Endothelial cell of umbilical vein (primary cell): ENCODE measurements at regions not wholly inside any gene's neighbourhood (a gene's known extent, or its start where the extent isn't known, plus 50 kb on each side); places are given as distances from the start of the nearest gene placed in this dataset.

Source experiments
- BruUV-seq: library from RNA; stranded (reverse); fragments of 400-500 nt; replicated peaks from 2 replicates; lab custom pipeline; 2021; lab: Mats Ljungman, UMichigan
- CTCF ChIA-PET: fragments of 300-600, 350-600 bp; sonication (Branson Sonifier 250); formaldehyde crosslinking; loops from one replicate; lab custom pipeline; 2021; ENCODE audit warnings: antibody characterized with exemption, inconsistent platforms; lab: Charles Lee
- POLR2A ChIA-PET: fragments of 300-600, 350-600 bp; sonication (Branson Sonifier 250); formaldehyde crosslinking; loops from one replicate; lab custom pipeline; 2021; ENCODE audit warnings: antibody characterized with exemption, inconsistent platforms; lab: Charles Lee
- DNase-seq: peaks from one replicate; pipeline ENCODE4 v3.0.0-alpha.2; 2011; ENCODE audit warnings: low read depth, low spot score
- FAIRE-seq: peaks from 2 replicates; lab custom pipeline; 2011; peaks lifted over from hg19 to GRCh38; lab: Jason Lieb, UNC
- H2AFZ ChIP-seq: 2 replicates; pipeline ENCODE4 v1.6.0; 2012; ENCODE audit warnings: low read depth, low read length, control low read depth, inconsistent platforms
- H3K27ac ChIP-seq: 2 replicates; pipeline ENCODE4 v1.5.1; 2011; ENCODE audit warnings: low read depth, mild to moderate bottlenecking, control low read depth, low read length, moderate library complexity; ENCODE audit not compliant: insufficient read depth
- H3K27me3 ChIP-seq, 2 experiments: 2 replicates each; pipeline versions ENCODE4 v1.6.0 to v1.6.1; 2011; ENCODE audit warnings: low read length in 2 of 2, mixed read lengths in 1 of 2; ENCODE audit not compliant: control insufficient read depth in 2 of 2, insufficient read depth in 2 of 2
- H3K36me3 ChIP-seq, 2 experiments: 2 replicates in 1 of 2; 3 replicates in 1 of 2; pipeline ENCODE4 v1.5.1; 2011; ENCODE audit warnings: low read length in 2 of 2, mild to moderate bottlenecking in 1 of 2, moderate library complexity in 1 of 2; ENCODE audit not compliant: control insufficient read depth in 2 of 2, insufficient read depth in 2 of 2; ENCODE audit errors: extremely low read depth in 1 of 2
- H3K4me1 ChIP-seq: 3 replicates; pipeline ENCODE4 v1.5.1; 2011; ENCODE audit warnings: mild to moderate bottlenecking, low read length; ENCODE audit not compliant: control insufficient read depth, insufficient read depth; ENCODE audit errors: extremely low read depth
- H3K4me2 ChIP-seq: 2 replicates; pipeline ENCODE4 v1.6.1; 2011; ENCODE audit warnings: low read length, control low read depth, mixed read lengths; ENCODE audit not compliant: insufficient read depth
- H3K4me3 ChIP-seq, 3 experiments: fragments of 200-600 bp in 1 of 3; sonication (generic), shearing (Covaris generic) in 1 of 3; replicated peaks in 1 of 3; 2 replicates each; pipeline ENCODE4 v1.5.1; 2011 to 2016; ENCODE audit warnings: control low read depth in 3 of 3, low read length in 3 of 3, mild to moderate bottlenecking in 2 of 3, inconsistent platforms in 1 of 3, low read depth in 1 of 3, moderate library complexity in 1 of 3; ENCODE audit not compliant: insufficient read depth in 1 of 3
- H3K79me2 ChIP-seq: 2 replicates; pipeline ENCODE4 v1.6.0; 2012; ENCODE audit warnings: low read length, inconsistent platforms; ENCODE audit not compliant: control insufficient read depth, insufficient read depth
- H3K9ac ChIP-seq: replicated peaks from 2 replicates; pipeline ENCODE3; 2011; ENCODE audit warnings: low read length, control low read depth; ENCODE audit not compliant: insufficient read depth; ENCODE audit errors: extremely low read depth
- H3K9me1 ChIP-seq: replicated peaks from 3 replicates; pipeline ENCODE4 v1.6.0; 2011; ENCODE audit warnings: mild to moderate bottlenecking, low read length; ENCODE audit not compliant: control insufficient read depth, insufficient read depth; ENCODE audit errors: extremely low read depth
- H3K9me3 ChIP-seq: replicated peaks from 2 replicates; pipeline ENCODE4 v1.5.1; 2012; ENCODE audit warnings: low read length, inconsistent platforms; ENCODE audit not compliant: control insufficient read depth, insufficient read depth
- H4K20me1 ChIP-seq: replicated peaks from 2 replicates; pipeline ENCODE3; 2011; ENCODE audit warnings: mild to moderate bottlenecking, low read length; ENCODE audit not compliant: control insufficient read depth, insufficient read depth; ENCODE audit errors: extremely low read depth
- FOS ChIP-seq: IDR thresholded peaks from 2 replicates; pipeline ENCODE4 v1.6.1; 2011; ENCODE audit warnings: mild to moderate bottlenecking, low read length, moderate library complexity, borderline replicate concordance; ENCODE audit not compliant: insufficient read depth
- JUN ChIP-seq: IDR thresholded peaks from 2 replicates; pipeline ENCODE4 v1.6.1; 2011; ENCODE audit warnings: borderline replicate concordance, low read depth; ENCODE audit not compliant: insufficient read length, insufficient read depth
- MYC ChIP-seq: IDR thresholded peaks from one replicate; pipeline ENCODE4 v1.6.1; 2011; ENCODE audit warnings: mild to moderate bottlenecking, low read depth, low read length
- POLR2A ChIP-seq: IDR thresholded peaks from 2 replicates; pipeline ENCODE4 v1.6.1; 2012; ENCODE audit warnings: low read depth, mild to moderate bottlenecking, control low read depth, low read length
- POLR2AphosphoS5 ChIP-seq: IDR thresholded peaks from 2 replicates; pipeline ENCODE4 v1.6.1; 2012; ENCODE audit warnings: low read depth, mild to moderate bottlenecking, control low read depth, low read length, moderate library complexity; ENCODE audit not compliant: insufficient read depth
- dilution Hi-C: fragments of 300-500 bp; cut with MboI; formaldehyde crosslinking; loops from one replicate; pipeline ENCODE4 v1.15.0; 2019; ENCODE audit warnings: low sequenced_read_pairs; ENCODE audit not compliant: extremely low pct_ligation_motif_present
- intact Hi-C: fragments of 100-400 bp; cut with micrococcal nuclease; formaldehyde crosslinking; loops from one replicate; pipeline ENCODE4 v1.10.0; 2022

DNA sequence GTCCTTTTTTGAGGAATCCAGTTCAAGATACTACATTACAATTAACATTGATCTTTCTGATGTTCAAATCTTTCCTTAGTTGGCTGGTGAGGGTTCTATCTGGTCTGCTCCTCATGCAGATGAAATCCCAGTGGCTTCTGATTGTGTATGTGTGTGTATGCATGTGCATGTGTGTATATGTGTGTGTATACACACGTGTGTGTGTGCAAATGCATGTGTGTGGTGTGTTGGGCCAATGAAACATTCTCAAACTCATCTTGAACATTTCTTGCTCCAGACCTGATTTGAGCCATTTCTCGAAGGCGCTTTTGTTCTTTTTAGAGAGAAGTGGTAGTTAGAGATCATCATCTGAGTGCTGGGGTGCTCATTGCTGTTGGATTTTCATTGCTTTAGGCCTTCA lies 113.9 kb downstream of the GLRX3 start:
- Histone ChIP-seq H3K27ac (no peak overlapping the region), H3K36me3 (no peaks in the 10 kb centered on the region), H3K4me3 (no peak overlapping the region), H3K9me3 (peaks cover 5% of the 10 kb centered on the region), H3K4me2 (no peak overlapping the region), H4K20me1 (no peaks in the 10 kb centered on the region), H3K9me1 (no peaks in the 10 kb centered on the region), H3K79me2 (no peaks in the 10 kb centered on the region), H3K27me3 (no peaks in the 10 kb centered on the region), H3K4me1 (no peaks in the 10 kb centered on the region), H3K9ac (no peak overlapping the region), H2AFZ (no peak overlapping the region)
- no peak for TF ChIP-seq FOS
- TF ChIP-seq POLR2AphosphoS5, result no peak
- intact Hi-C loops (no loop called here), dilution Hi-C loops (no loop called here)
- FAIRE-seq (no peak), DNase-seq (no peak)
- POLR2A ChIA-PET, result no interaction called here
- CTCF ChIA-PET, result no interaction called here
- BruUV-seq, result no TSS peak

DNA sequence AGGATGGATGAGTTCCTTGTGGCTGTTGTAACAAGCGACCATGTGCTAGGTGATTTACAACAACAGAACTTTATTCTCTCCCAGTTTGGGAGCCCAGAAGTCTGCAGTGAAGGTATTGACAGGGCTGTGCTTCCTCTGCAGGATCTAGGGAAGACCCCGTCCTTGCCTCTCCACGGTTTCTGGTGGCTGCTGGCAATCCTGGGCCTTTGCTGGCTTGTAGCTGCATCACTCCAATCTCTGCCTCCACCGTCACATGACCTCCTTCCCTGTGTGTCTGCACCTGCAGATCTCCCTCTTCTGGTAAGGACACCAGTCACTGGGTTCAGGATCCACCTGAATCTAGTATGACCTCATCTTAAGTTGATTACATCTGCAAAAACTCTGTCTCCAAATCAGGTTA lies 115.6 kb downstream of the GLRX3 start:
- H3K4me2 ChIP-seq, result no peak overlapping the region
- no peaks in the 10 kb centered on the region for H4K20me1 ChIP-seq
- ChIA-PET POLR2A (no interaction called here), CTCF (no interaction called here)
- no peak for DNase-seq
- intact Hi-C loops, result no loop called here
- H3K36me3 ChIP-seq, result no peaks in the 10 kb centered on the region
- peaks cover 5% of the 10 kb centered on the region for H3K9me3 ChIP-seq
- no peak overlapping the region for H3K4me3 ChIP-seq
- no peak overlapping the region for H3K9ac ChIP-seq
- no TSS peak for BruUV-seq
- no peaks in the 10 kb centered on the region for H3K4me1 ChIP-seq
- TF ChIP-seq MYC (no peak), POLR2A (no peak), JUN (no peak)
- H3K27ac ChIP-seq, result no peak overlapping the region
- dilution Hi-C loops, result no loop called here
- H2AFZ ChIP-seq, result no peak overlapping the region
- no peak for FAIRE-seq
- no peaks in the 10 kb centered on the region for H3K27me3 ChIP-seq
- no peaks in the 10 kb centered on the region for H3K79me2 ChIP-seq
- no peaks in the 10 kb centered on the region for H3K9me1 ChIP-seq
